Transverse colon (tissue), 4 donors: ENCODE measurements at regions not wholly inside any gene's neighbourhood (a gene's known extent, or its start where the extent isn't known, plus 50 kb on each side); places are given as distances from the start of the nearest gene placed in this dataset.

ENCODE experiments used
- DNase-seq: peaks from one replicate; pipeline ENCODE4 v3.0.0-alpha.2; 2019
- H3K27ac ChIP-seq, 4 donors: fragments of 200-600 bp; sonication (generic); 2 replicates each; pipeline ENCODE4 v1.5.1; 2016 to 2018; ENCODE audit warnings: inconsistent platforms in 4 of 4
- H3K27me3 ChIP-seq: fragments of 200-600 bp; sonication (generic); 2 replicates; pipeline ENCODE4 v1.5.1; 2017; ENCODE audit warnings: inconsistent platforms
- H3K36me3 ChIP-seq, 4 donors: fragments of 200-600 bp; sonication (generic); 2 replicates each; pipeline ENCODE4 v1.5.1; 2017 to 2019; ENCODE audit warnings: inconsistent platforms in 4 of 4
- H3K4me1 ChIP-seq, 4 donors: fragments of 200-600 bp; sonication (generic); 2 replicates each; pipeline ENCODE4 v1.5.1; 2017 to 2020; ENCODE audit warnings: inconsistent platforms in 4 of 4
- H3K4me3 ChIP-seq, 4 donors: fragments of 200-600 bp; sonication (generic); 1 replicate in 1 of 4; 2 replicates in 3 of 4; pipeline versions ENCODE4 v1.5.1 to v1.6.1; 2017 to 2019; ENCODE audit warnings: inconsistent platforms in 4 of 4
- H3K9me3 ChIP-seq, 2 donors: fragments of 200-600 bp; sonication (generic); 2 replicates each; pipeline ENCODE4 v1.5.1; 2017 to 2019; ENCODE audit warnings: inconsistent platforms in 2 of 2
- CTCF ChIP-seq, 5 experiments: fragments of 200-600 bp in 3 of 5; fragments of 450-650 bp in 2 of 5; sonication (generic) in 3 of 5; IDR thresholded peaks; 1 replicate in 2 of 5; 2 replicates in 3 of 5; pipeline ENCODE4 v1.5.1; 2016 to 2017; ENCODE audit warnings: antibody characterized with exemption in 5 of 5, inconsistent platforms in 3 of 5, mild to moderate bottlenecking in 2 of 5, moderate library complexity in 1 of 5
- EP300 ChIP-seq: sonication (generic); formaldehyde crosslinking; IDR thresholded peaks from one replicate; pipeline ENCODE4 v1.6.1; 2017; ENCODE audit warnings: antibody characterized with exemption, low read depth
- POLR2A ChIP-seq: fragments of 450-650 bp; IDR thresholded peaks from one replicate; pipeline ENCODE4 v1.6.1; 2016; ENCODE audit warnings: antibody characterized with exemption, mild to moderate bottlenecking, moderate library complexity
- POLR2AphosphoS5 ChIP-seq, 3 donors: sonication (generic); formaldehyde crosslinking; IDR thresholded peaks; one replicate each; pipeline ENCODE4 v1.6.1; 2016; ENCODE audit warnings: antibody characterized with exemption in 3 of 3
- WGBS, 2 donors: methylation state at CpG; one replicate each; pipeline ENCODE4 v1.1.5; 2018; ENCODE audit warnings: low coverage in 1 of 2; 5-methylcytosine and 5-hydroxymethylcytosine counted together
- in situ Hi-C, 4 donors: fragments of 200-750 bp; cut with MboI; loops; one replicate each; pipeline versions ENCODE4 v1.15.0 to v1.15.1; 2017; ENCODE audit warnings: low sequenced_read_pairs in 3 of 4, low pct_ligation_motif_present in 1 of 4, low pct_unique_long_range_greater_than_20kb in 1 of 4
- intact Hi-C: fragments of 100-400 bp; cut with DNase I; formaldehyde crosslinking; loops from one replicate; pipeline ENCODE4 v1.15.1; 2023; ENCODE audit warnings: low total_unique reads

- Histone ChIP-seq H3K9me3 (no peaks in the 10 kb centered on the region), H3K27ac (no peak overlapping the region), H3K27me3 (peaks cover 34% of the 10 kb centered on the region), H3K4me3 (no peak overlapping the region), H3K4me1 (no peaks in the 10 kb centered on the region), H3K36me3 (no peaks in the 10 kb centered on the region)
- no peak for TF ChIP-seq CTCF (IDR thresholded peaks at IDR 0.05)
- TF ChIP-seq POLR2A, result no peak
- TF ChIP-seq EP300, result no peak
- no peak for TF ChIP-seq POLR2AphosphoS5 (IDR thresholded peaks at IDR 0.05)
- intact Hi-C loops (loop anchor here (5.0 kb wide), 1 partner anchor 1790 kb away; no protein-coding TSS in a partner anchor), in situ Hi-C loops (no loop called here)
- 35% methylated on average over 3 of the region's 3 CpGs; no CpG with 5 or more reads in 1 of the 2 donors for WGBS, 2 donors
- DNase-seq, result no peak
These were observed 450.8 kb downstream of the PTPRU start for GRCh38 chr1:29687166-29687565.

GRCh38 chr1:29686012-29686930 lies 449.9 kb downstream of the PTPRU start:
- Histone ChIP-seq H3K4me1 (no peaks in the 10 kb centered on the region), H3K27me3 (peaks cover 34% of the 10 kb centered on the region), H3K36me3 (no peaks in the 10 kb centered on the region), H3K27ac (no peak overlapping the region), H3K4me3 (no peak overlapping the region), H3K9me3 (no peaks in the 10 kb centered on the region)
- TF ChIP-seq EP300, result no peak
- no peak for TF ChIP-seq POLR2A
- no peak for TF ChIP-seq POLR2AphosphoS5 (IDR thresholded peaks at IDR 0.05)
- no peak for TF ChIP-seq CTCF (IDR thresholded peaks at IDR 0.05)
- no peak for DNase-seq
- intact Hi-C loops (loop anchor here (1.0 to 5.0 kb wide), 2 partner anchors 41 to 1791 kb away; no protein-coding TSS in a partner anchor), in situ Hi-C loops (no loop called here)
- 64% methylated on average over 22 of the region's 22 CpGs; no CpG with 5 or more reads in 1 of the 2 donors for WGBS, 2 donors

- 58% methylated on average over 3 of the region's 3 CpGs; no CpG with 5 or more reads in 1 of the 2 donors for WGBS, 2 donors
- intact Hi-C loops, result loop anchor here (5.0 kb wide), 1 partner anchor 1792 kb away; no protein-coding TSS in a partner anchor
- TF ChIP-seq POLR2A (no peak), CTCF (IDR thresholded peaks at IDR 0.05) (no peak), POLR2AphosphoS5 (IDR thresholded peaks at IDR 0.05) (no peak), EP300 (no peak)
- in situ Hi-C loops, result no loop called here
- no peaks in the 10 kb centered on the region for H3K36me3 ChIP-seq
- no peaks in the 10 kb centered on the region for H3K9me3 ChIP-seq
- no peak overlapping the region for H3K4me3 ChIP-seq
- H3K27ac ChIP-seq, result no peak overlapping the region
- peaks cover 27% of the 10 kb centered on the region for H3K27me3 ChIP-seq
- no peaks in the 10 kb centered on the region for H3K4me1 ChIP-seq
- no peak for DNase-seq
These were observed 449.1 kb downstream of the PTPRU start for GRCh38 chr1:29685387-29685786.

- in situ Hi-C loops, result no loop called here
- WGBS, 2 donors, result 79 to 100% methylated on average over 2 to 8 of the region's 8 CpGs
- H3K9me3 ChIP-seq, result no peaks in the 10 kb centered on the region
- H3K36me3 ChIP-seq, result no peaks in the 10 kb centered on the region
- no peak overlapping the region for H3K4me3 ChIP-seq
- no peak for DNase-seq
- intact Hi-C loops, result no loop called here
- TF ChIP-seq EP300 (no peak), POLR2A (no peak), CTCF (IDR thresholded peaks at IDR 0.05) (no peak), POLR2AphosphoS5 (IDR thresholded peaks at IDR 0.05) (no peak)
- peaks cover 15% of the 10 kb centered on the region for H3K27me3 ChIP-seq
- H3K4me1 ChIP-seq, result no peaks in the 10 kb centered on the region
- no peak overlapping the region for H3K27ac ChIP-seq
These were observed 447.8 kb downstream of the PTPRU start for GRCh38 chr1:29684141-29684540.
